Fibroblast of the aortic adventitia (primary cell): ENCODE measurements at regions not wholly inside any gene's neighbourhood (a gene's known extent, or its start where the extent isn't known, plus 50 kb on each side); places are given as distances from the start of the nearest gene placed in this dataset.

ENCODE experiments used
- DNase-seq: peaks from one replicate; pipeline ENCODE4 v3.0.0-alpha.2; 2010; ENCODE audit warnings: low read depth
- H3K4me3 ChIP-seq: 2 replicates; pipeline ENCODE4 v1.5.1; 2011; ENCODE audit warnings: low read depth, mild to moderate bottlenecking, control low read depth, low read length, moderate library complexity
- CTCF ChIP-seq: IDR thresholded peaks from 2 replicates; pipeline ENCODE4 v1.5.1; 2011; ENCODE audit warnings: mild to moderate bottlenecking, low read length, control low read depth, inconsistent platforms; ENCODE audit not compliant: insufficient read depth

GRCh38 chr14:83419420-83419819, 1885.8 kb upstream of the SEL1L start:
- no peak for TF ChIP-seq CTCF
- no peak overlapping the region for H3K4me3 ChIP-seq
- DNase-seq, result no peak

- TF ChIP-seq CTCF, result no peak
- DNase-seq, result no peak
- H3K4me3 ChIP-seq, result no peak overlapping the region
Observed at GRCh38 chr14:83421711-83422110, 1888.1 kb upstream of the SEL1L start.

GRCh38 chr14:83425138-83425537, 1891.5 kb upstream of the SEL1L start:
- H3K4me3 ChIP-seq, result no peak overlapping the region
- no peak for TF ChIP-seq CTCF
- peak; percentile 37 for DNase-seq

GRCh38 chr14:83425706-83426105, 1892.1 kb upstream of the SEL1L start:
- TF ChIP-seq CTCF, result no peak
- no peak for DNase-seq
- H3K4me3 ChIP-seq, result no peak overlapping the region

GRCh38 chr14:83433618-83434017, 1900.0 kb upstream of the SEL1L start:
- no peak for DNase-seq
- TF ChIP-seq CTCF, result no peak
- no peak overlapping the region for H3K4me3 ChIP-seq

- DNase-seq, result no peak
- no peak overlapping the region for H3K4me3 ChIP-seq
- TF ChIP-seq CTCF, result no peak
Observed at GRCh38 chr14:83441801-83442200, 1908.1 kb upstream of the SEL1L start.

GRCh38 chr14:83455561-83455960, 1921.9 kb upstream of the SEL1L start:
- H3K4me3 ChIP-seq, result no peak overlapping the region
- TF ChIP-seq CTCF, result no peak
- DNase-seq, result no peak
